Endodermal cell (in vitro differentiated cells): ENCODE measurements at regions not wholly inside any gene's neighbourhood (a gene's known extent, or its start where the extent isn't known, plus 50 kb on each side); places are given as distances from the start of the nearest gene placed in this dataset.

ENCODE experiments used
- DNase-seq: peaks from one replicate; pipeline ENCODE4 v3.0.0-alpha.2; 2017
- H3K27ac ChIP-seq: 2 replicates; pipeline ENCODE4 v1.5.1; 2013; ENCODE audit warnings: mild to moderate bottlenecking, low read depth, low read length, moderate library complexity
- H3K27me3 ChIP-seq: 2 replicates; pipeline ENCODE4 v1.6.1; 2013; ENCODE audit warnings: mild to moderate bottlenecking, low read length, moderate library complexity; ENCODE audit not compliant: insufficient read depth, control insufficient read depth, poor library complexity, severe bottlenecking
- H3K36me3 ChIP-seq: 2 replicates; pipeline ENCODE4 v1.7.0; 2013; ENCODE audit warnings: mild to moderate bottlenecking, low read length, moderate library complexity; ENCODE audit not compliant: control insufficient read depth, insufficient read depth
- H3K4me1 ChIP-seq: one replicate; pipeline ENCODE4 v1.7.0; 2013; ENCODE audit warnings: low read length; ENCODE audit not compliant: control insufficient read depth, insufficient read depth
- H3K4me3 ChIP-seq: 2 replicates; pipeline ENCODE4 v1.5.1; 2013; ENCODE audit warnings: mild to moderate bottlenecking, low read length, moderate library complexity
- H3K9ac ChIP-seq: 2 replicates; pipeline ENCODE4 v1.6.1; 2013; ENCODE audit warnings: mild to moderate bottlenecking, low read length, moderate library complexity; ENCODE audit not compliant: poor library complexity, severe bottlenecking; ENCODE audit errors: extremely low read depth
- H3K9me3 ChIP-seq: 2 replicates; pipeline ENCODE4 v1.6.1; 2013; ENCODE audit warnings: mild to moderate bottlenecking, low read length, moderate library complexity; ENCODE audit not compliant: control insufficient read depth
- H3K27ac Mint-ChIP-seq: 2 replicates; pipeline ENCODE4 v1.8.0; 2020; ENCODE audit warnings: mixed read lengths
- H3K27me3 Mint-ChIP-seq: 2 replicates; pipeline ENCODE4 v1.8.0; 2021; ENCODE audit warnings: mild to moderate bottlenecking, mixed read lengths; ENCODE audit not compliant: insufficient read depth
- H3K36me3 Mint-ChIP-seq: 2 replicates; pipeline ENCODE4 v1.8.0; 2020; ENCODE audit warnings: low read depth, mixed read lengths
- H3K4me1 Mint-ChIP-seq: 2 replicates; pipeline ENCODE4 v1.8.0; 2020; ENCODE audit warnings: mixed read lengths
- H3K4me3 Mint-ChIP-seq: 2 replicates; pipeline ENCODE4 v1.8.0; 2020; ENCODE audit warnings: mild to moderate bottlenecking, moderate library complexity, mixed read lengths
- H3K9me3 Mint-ChIP-seq: 2 replicates; pipeline ENCODE4 v1.8.0; 2020; ENCODE audit warnings: mild to moderate bottlenecking, mixed read lengths
- CTCF ChIP-seq: fragments of 200-600 bp; sonication (generic); conservative IDR thresholded peaks from 2 replicates; pipeline ENCODE4 v1.5.0; 2021; ENCODE audit warnings: antibody characterized with exemption, mild to moderate bottlenecking
- WGBS, 2 experiments: methylation state at CpG; one replicate each; pipeline versions ENCODE4 v1.1.5 to v1.1.7; 2013; ENCODE audit warnings: missing lambda C conversion rate in 2 of 2, mixed read lengths in 1 of 2; ENCODE audit not compliant: insufficient coverage in 1 of 2, insufficient read length in 1 of 2; 5-methylcytosine and 5-hydroxymethylcytosine counted together

- TF ChIP-seq CTCF = no peak
- Mint-ChIP-seq H3K4me1 (peaks cover 6% of the 10 kb centered on the region), H3K27me3 (no peaks in the 10 kb centered on the region), H3K36me3 (no peaks in the 10 kb centered on the region), H3K27ac (no peak overlapping the region), H3K9me3 (no peaks in the 10 kb centered on the region), H3K4me3 (no peak overlapping the region)
- no peaks in the 10 kb centered on the region for H3K4me1 ChIP-seq
- H3K36me3 ChIP-seq = no peaks in the 10 kb centered on the region
- 93 to 100% methylated on average over 6 to 7 of the region's 7 CpGs for WGBS, 2 experiments
- H3K9ac ChIP-seq = no peak overlapping the region
- no peak overlapping the region for H3K27ac ChIP-seq
- H3K27me3 ChIP-seq = no peaks in the 10 kb centered on the region
- H3K9me3 ChIP-seq = no peaks in the 10 kb centered on the region
- no peak for DNase-seq
- no peak overlapping the region for H3K4me3 ChIP-seq
Measured at GRCh38 chr15:95368755-95369601, 961.5 kb upstream of the NR2F2 start.

- Histone ChIP-seq H3K9me3 (no peaks in the 10 kb centered on the region), H3K4me1 (no peaks in the 10 kb centered on the region), H3K9ac (no peak overlapping the region), H3K4me3 (no peak overlapping the region), H3K27ac (no peak overlapping the region), H3K36me3 (no peaks in the 10 kb centered on the region), H3K27me3 (no peaks in the 10 kb centered on the region)
- WGBS, 2 experiments = 91 to 95% methylated on average over 2 of the region's 2 CpGs
- Mint-ChIP-seq H3K27me3 (no peaks in the 10 kb centered on the region), H3K36me3 (no peaks in the 10 kb centered on the region), H3K27ac (no peak overlapping the region), H3K4me1 (peaks cover 6% of the 10 kb centered on the region), H3K9me3 (no peaks in the 10 kb centered on the region), H3K4me3 (no peak overlapping the region)
- DNase-seq = no peak
- no peak for TF ChIP-seq CTCF
Measured at GRCh38 chr15:95370291-95370690, 960.2 kb upstream of the NR2F2 start.

GRCh38 chr15:95371664-95372063 is 958.8 kb upstream of the NR2F2 start:
- Mint-ChIP-seq H3K36me3 (no peaks in the 10 kb centered on the region), H3K27ac (no peak overlapping the region), H3K9me3 (no peaks in the 10 kb centered on the region), H3K4me1 (no peaks in the 10 kb centered on the region), H3K4me3 (no peak overlapping the region), H3K27me3 (no peaks in the 10 kb centered on the region)
- no peak overlapping the region for H3K9ac ChIP-seq
- no peak for TF ChIP-seq CTCF
- no peaks in the 10 kb centered on the region for H3K9me3 ChIP-seq
- H3K4me1 ChIP-seq = no peaks in the 10 kb centered on the region
- no peaks in the 10 kb centered on the region for H3K36me3 ChIP-seq
- no peaks in the 10 kb centered on the region for H3K27me3 ChIP-seq
- no peak for DNase-seq
- H3K4me3 ChIP-seq = no peak overlapping the region
- WGBS, 2 experiments = 83 to 93% methylated on average over 1 to 2 of the region's 2 CpGs
- no peak overlapping the region for H3K27ac ChIP-seq
